Embryonic facial prominence (tissue), 1 donor: ENCODE measurements at regions not wholly inside any gene's neighbourhood (a gene's known extent, or its start where the extent isn't known, plus 50 kb on each side); places are given as distances from the start of the nearest gene placed in this dataset.
"Not testable (repeated sequence)": the region's sequence is repeated elsewhere in the genome, so short reads cannot be mapped to it uniquely, and the experiment has no call there.

ENCODE experiments used
- DNase-seq: peaks from one replicate; pipeline ENCODE4 v3.0.0-alpha.2; 2016; ENCODE audit errors: extremely low spot score

DNA sequence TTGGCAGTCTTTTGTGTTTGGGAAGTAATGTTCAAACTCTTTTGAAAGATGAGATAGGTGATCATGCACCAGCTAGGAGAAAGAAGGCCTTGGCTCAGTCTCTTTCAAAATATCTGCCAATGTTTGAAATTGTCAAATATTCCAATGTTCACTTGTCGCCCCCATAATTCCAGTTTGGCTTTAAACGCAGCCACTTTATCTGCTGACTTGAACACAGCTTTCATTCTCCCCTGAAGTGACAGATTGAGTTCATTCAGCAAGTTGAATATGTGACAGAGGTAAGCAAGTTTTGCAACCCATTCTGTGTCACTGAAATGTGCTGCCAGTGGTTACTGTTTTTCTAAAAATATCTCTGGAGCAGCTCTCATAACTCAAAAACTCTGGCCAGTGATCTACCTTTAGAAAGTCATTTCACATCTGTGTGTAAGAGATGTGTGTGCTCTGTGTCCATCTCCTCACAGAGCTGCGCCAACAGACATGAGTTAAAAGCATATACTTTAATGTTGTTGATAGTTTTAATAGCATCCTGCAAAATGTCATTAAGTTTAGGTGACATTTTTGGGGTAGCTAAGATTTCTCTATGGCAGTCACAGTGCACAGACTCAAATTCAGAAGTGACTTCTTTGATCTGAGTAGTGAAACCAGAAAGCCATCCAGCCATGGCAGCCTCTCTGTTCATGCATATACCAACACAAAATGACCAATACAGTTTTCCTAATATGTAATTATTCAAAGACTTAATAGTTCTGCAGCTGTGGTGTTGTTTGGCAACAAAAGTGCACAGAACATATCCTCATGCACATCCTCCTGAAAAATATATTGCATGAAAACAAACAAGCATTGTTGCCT lies 614.3 kb upstream of the MIS18BP1 start:
- DNase-seq = no peak

DNA sequence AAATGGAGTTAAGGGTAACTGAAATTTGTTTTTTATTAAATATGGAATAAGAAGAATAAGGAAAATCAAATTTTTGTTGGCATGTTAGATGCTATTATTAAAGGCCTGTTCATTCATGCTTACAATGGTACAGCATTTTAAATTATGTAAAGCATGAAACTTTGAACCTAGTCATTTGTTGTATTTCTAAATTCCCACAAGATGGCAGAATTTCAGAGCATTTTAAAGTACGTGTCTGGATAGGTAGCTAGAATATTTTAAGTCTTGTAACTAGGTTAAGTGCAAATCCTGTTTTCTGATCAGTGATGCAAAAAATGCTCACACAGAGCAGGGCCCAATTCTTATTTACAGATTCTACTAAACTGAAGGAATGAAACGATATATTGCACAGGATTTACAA lies 585.6 kb upstream of the MIS18BP1 start:
- no peak for DNase-seq

DNA sequence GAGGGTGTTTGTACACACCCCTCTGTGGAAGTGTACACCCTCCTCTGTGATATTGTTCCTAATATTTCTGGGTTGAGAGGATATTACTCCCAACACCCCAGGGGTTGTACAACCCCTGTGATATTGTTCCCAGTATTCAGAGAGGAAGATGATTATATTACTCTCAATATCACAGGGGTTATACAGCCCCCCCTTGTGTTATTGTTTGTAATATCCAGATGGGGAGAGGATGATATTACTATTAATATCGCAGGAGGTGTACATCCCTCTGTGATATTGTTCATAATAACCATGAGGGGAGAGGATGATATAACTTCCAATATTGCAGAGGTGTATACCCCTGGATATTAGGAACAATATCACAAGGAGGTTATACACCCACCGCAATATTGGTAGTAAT lies 566.1 kb upstream of the MIS18BP1 start:
- no peak for DNase-seq

DNA sequence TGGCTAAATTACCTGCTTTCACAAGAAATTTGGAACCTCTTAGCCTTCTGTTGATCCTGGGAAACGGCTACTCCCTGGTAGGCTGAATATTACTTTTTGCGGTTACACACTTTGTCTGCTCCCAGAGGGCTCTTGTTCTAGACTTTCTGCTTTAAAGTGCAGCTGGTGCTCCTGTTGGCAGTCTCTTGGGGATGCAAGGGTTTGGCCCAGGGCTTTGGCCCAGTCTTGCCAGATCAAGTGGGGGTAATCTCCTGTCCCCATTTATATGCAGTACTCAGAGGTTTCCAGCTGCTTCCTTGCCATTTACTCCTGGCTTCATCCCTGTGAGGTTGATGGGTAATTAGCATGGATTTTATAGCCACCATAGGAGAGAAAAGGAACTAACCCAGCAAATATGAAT lies 558.2 kb upstream of the MIS18BP1 start:
- DNase-seq = no peak

DNA sequence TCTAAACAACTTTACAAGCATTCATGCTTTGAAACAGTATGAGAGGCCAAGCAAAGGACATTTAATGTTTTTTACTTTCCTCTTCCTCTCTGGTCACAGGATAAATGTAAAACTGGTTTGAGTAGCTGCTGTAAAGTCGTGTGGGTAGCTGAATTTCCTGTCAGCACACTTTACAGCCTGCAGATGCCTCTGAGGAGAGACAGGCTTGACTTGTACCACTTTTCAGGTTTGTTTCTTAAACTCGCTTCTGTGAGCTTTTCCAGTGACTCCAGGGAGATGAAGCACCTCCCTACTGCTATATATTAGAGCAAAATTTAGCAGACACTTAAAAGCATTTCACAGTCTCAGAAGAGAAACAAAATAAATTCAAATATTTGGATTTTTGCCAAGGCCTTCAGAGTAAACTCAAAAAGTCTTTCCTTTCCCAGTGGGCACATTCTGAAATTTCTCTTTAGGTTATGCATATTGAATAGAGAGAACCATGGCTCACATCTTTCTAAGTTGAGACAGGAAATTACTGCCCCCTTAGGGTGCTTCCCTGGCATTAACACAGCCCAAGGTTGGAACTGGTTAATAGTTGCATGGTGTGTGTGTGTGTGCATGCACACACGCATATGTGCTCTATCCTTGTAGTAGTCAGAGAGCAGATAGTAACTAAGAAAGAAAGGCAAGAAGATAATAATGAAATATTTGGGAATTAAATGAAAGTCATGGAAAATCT lies 557.3 kb upstream of the MIS18BP1 start:
- no peak for DNase-seq

DNA sequence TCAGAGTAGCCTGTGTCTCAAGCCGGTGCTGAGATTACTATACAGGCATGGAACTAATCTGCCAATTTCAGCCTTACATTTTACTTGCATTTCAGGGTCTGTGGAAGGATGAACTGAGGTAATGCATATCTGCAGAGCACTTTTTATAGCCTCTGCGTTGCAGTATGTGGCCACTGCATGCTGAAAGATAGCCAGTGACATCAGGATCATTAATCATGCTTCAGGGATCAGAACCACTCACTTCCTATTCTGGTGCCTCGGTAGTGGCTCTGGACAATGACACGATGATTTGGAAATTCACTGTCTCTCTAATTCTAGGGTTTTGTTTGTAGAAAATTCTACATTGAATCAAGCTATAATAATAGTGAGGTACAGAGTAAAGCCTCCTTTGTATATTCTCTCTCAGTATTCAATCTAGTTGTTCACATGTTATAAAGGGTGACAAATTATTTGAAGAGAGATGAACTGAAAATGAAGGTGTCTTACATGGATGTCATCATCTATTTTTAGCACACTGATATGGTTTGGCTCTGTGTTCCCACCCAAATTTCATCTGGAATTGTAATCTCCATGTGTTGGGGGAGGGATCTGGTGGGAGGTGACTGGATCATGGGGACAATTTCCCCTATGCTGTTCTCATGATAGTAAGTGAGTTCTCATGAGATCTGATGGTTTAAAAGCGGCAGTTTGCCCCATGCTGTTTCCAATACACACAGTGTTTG lies 554.3 kb upstream of the MIS18BP1 start:
- DNase-seq = no peak

DNA sequence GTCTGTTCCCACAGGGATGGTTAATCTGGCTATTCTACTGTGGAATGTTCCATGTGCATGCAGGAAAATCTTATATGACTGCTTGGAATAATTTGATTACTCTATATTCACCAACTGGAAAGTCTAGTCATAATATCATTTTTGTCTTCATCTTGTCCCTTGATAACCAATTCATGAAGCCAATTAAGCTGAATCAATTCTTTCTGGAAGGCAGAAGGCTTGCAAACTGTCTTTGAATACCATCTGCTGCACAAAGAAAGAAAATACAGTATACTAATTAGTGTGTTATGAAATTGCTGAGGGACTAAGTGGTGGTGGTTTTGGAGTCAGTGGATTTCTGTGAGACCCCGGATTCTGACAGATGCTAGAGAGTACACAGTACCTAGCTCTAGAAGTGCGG lies 546.5 kb upstream of the MIS18BP1 start:
- no peak for DNase-seq

DNA sequence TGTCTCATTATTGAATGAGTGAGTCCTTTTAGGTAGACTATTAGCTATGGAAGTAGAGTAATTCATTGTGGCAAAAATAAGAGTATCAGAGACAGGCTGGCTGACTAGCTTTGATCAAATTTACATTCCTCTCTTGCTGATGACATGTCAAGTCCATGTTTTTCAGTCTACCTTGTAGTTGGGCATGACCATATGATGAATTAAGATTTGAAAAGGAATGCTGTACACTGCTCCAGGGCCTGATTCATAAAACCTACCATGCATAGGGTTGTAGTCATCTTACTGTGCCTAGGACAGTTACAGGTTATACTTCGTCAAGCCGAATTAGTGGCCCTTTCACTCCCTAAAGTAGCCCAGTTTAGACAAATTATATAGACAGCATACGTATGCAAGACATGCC lies 545.7 kb upstream of the MIS18BP1 start:
- no peak for DNase-seq

DNA sequence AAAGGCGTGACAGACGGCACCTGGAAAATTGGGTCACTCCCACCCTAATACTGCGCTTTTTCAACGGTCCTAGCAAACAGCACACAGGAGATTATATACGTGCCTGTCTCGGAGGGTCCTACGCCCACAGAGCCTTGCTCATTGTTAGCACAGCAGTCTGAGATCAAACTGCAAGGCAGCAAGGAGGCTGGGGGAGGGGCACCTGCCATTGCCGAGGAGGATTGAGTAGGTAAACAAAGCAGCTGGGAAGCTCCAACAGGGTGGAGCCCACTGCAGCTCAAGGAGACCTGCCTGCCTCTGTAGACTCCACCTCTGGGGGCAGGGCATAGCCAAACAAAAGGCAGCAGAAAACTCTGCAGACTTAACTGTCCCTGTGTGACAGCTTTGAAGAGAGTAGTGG lies 543.0 kb upstream of the MIS18BP1 start:
- DNase-seq = not testable (repeated sequence)

DNA sequence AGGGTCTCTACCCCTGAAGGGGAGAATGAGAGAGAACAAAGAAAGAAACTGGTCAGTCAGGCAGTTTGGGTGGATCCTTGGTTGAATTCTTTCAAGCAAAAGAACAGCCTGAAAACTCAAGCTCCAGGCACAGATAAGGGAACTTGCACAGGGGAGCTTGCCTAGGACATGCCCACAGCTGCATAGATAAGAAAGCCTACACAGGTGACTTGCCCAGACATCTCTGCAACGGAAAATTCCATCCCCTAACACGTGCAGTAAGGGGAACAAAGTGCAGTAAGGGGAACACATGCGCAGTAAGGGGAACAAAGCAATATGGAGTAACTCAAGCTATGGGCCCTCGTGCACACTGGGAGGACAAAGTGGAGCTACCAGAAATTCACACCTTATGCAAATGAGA lies 540.1 kb upstream of the MIS18BP1 start:
- no peak for DNase-seq

DNA sequence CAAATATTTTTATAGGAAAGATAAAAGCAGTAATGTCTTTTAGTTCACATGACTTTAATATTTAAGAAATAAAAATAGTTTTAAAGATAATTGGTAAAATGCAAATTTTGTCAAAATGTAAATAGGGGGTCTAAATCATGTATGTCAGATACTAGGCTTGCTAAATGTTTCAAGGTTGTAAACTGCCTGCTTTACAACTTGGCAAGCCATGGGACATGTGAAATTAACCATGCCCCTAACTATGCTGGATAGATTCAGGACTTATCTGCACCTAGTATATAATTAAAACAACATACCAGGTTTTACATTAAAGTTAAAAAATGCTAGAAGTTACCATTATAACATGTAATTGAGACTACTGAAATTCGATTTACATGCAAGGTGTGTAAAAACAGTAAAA lies 537.3 kb upstream of the MIS18BP1 start:
- no peak for DNase-seq

DNA sequence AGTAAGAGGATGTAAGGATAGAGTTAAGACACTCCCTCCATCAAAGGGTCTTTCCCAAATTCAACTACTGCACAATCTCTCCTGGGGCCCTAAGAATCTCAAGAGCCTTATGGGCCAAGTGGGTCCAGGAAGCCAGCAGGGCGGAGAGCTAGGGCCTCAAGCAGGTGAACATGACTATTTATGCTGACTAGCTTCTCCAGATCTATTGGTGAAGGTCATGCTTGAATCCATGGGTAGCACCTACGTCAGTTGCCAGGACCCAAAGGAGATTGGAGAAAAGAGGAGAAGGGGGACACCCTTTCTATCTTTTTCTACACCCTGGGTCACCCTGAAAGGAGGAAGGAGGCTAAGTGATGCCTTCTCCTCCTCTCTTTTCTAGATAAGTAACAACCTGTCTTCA lies 534.2 kb upstream of the MIS18BP1 start:
- DNase-seq = no peak

DNA sequence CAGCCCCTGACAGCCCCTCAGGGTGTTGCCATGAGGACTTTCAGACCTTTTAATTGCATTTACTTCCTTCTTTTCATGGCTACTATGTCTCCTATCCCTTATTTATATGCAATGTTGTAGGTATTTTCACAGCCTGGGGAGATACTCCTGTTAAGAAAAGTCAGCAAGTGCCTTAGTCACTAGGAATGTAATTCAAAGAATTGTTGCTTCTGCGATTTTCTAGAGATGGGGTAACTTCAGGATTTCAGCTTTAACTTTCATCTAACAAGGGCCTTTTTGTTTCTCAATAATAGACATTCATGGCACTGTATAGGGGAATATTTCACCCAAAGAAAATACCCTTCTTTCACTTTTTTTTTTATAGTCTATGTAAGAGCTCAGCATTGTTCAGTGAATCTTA lies 533.3 kb upstream of the MIS18BP1 start:
- DNase-seq = no peak

DNA sequence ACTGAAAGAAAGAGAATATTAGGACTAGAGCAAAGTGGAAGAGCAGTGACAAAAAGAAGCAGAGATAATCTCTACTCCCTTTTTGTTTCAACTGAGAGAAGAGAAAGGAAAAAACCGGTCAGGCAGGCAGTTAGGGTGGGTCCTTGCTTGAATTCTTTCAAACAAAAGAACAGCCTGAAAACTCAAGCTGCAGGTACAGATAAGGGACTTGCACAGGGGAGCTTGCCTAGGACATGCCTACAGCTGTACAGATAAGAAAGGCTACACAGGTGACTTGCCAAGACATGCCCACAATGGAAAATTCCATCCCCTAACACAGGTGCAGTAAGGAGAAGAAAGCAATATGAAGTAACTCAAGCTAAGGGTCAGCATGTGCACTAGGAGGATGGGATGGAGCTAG lies 532.2 kb upstream of the MIS18BP1 start:
- DNase-seq = no peak

DNA sequence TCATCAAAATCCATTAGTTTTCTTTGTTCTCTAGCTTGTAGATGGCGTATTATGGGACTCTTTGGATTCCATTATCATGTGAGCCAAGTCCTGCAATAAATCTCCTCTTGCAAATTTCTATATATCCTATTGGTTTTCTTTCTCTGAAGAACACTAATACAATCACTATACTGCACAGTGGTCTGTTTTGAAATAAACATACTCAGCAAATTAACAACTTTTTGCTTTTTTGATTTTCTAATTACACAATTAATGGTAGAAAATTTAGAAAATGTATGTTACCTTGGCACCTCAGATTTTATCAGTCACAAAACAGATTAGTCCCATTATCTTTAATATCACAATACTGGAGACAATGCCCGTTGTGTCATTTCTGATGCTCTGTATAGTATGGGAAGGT lies 513.2 kb upstream of the MIS18BP1 start:
- DNase-seq = no peak

DNA sequence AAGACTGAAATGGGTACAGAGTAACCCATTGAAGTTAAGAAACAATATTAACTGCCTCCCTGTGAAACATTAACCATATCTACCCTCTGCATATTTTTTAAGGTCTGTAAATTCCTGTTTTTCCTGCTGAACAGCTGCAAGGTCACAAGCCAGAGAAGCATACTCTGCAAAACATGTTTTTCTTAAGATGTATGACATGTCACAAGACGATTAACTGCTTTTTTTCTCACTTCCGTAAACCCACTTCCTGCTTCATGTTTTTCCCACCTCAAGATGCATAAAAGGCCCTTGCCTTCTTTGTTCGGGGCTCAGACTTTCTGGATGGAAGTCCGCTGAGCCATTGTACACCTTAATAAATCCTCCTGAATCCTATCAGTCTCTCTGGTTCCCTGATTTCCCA lies 504.7 kb upstream of the MIS18BP1 start:
- no peak for DNase-seq

DNA sequence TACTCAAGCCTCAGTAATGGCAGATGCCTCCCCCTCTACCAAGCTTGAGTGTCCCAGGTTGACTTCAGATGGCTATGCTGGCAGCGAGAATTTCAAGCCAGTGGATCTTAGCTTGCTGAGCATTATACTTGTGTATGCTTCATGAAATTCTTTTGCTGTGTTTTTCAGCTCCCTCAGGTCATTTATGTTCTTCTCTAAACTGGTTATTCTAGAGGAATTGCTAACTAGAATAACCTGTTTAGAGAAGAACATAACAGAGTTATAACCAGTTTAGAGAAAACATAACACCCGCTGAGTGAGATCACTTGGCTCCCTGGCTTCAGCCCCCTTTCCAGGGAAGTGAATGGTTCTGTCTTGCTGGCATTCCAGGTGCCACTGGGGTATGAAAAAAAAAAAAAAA lies 503.4 kb upstream of the MIS18BP1 start:
- DNase-seq = not testable (repeated sequence)

DNA sequence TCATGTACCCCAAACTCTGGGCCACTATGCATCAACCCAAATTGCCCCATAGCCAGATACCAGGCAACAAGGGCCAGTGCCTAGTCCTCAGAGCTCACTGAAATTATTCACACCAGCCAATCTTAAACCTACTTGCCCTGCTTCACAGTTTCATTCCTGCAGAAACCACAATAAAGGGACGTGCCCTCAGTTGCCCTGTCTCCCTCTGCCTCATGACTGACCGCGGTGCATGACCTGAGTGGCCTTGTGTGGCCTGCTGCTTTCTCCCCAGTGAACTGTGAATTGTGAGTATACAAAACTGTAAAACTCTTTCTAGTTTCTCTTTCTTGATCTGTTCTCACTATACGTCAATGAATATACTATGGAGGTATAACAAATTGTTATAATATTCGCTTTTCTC lies 490.9 kb upstream of the MIS18BP1 start:
- no peak for DNase-seq

DNA sequence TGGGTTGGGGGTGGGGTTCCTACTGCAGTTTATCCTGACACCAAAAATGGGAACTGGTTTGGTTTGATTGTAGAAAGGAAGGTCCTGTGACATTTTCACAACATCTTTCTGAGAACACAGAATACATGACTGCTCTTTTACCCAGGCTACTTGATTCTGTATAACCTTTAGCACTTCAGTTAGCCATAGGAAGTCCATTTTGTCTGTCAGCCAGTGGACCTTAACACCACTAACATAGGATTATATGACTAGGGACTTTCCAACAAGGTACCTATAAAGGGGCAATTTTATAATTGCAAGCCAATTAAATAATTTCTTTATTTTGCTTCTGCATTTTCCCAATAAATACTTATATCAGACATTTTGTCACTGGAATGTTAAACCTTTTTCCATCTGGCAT lies 489.2 kb upstream of the MIS18BP1 start:
- no peak for DNase-seq

DNA sequence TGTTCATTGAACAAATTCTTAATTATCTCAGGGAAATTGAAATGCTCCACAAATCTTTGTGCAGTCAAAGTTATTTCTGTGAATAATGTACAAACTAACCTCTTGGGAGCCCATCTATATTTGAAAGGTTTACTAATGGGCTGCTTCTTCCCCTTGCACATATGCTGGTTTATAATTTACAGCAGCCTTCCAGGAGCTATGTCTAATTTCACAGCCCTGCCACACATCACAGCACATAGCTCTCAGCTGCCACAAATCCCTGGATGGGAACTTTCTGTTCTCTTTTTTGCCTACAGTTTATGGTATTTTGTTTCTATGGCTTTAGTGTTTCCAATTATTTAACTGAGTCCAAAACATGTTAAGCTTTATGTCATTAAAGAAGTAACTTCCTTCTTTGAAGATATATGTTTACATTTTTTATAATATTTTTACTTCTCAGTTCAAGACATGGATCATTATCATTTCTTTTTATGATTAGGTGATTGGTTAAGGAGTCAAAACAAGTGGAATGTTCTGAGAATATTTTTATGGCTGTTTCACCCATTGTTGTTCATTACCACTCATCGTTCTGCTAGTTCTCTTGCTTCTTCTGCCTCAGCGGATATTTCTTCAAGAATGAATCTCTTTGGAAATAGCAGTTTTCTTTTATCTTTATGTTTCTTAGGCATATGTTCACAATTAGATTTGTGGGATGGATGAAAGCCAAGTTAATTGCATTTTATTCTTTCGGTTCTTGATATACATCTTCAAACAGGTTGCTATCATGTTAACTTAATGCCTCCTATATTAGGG lies 475.6 kb upstream of the MIS18BP1 start:
- no peak for DNase-seq

DNA sequence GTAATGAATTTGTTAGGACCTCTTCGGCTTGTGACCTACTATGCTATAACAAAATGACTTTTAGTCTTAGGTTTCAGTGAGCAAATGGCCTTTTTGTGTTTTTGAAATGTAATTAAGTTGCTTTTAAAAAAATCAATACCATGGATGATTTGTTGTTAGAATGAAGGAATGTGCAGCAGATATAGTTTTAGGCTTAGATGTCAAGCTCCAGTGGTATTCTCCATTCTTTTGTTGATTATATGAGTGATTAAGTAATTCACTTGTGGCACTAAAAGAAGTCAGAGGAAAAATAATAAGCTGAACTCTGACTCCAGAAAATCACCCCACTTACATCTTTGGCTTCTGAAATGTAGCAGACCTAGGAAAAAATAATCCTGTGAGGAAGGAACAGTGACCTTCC lies 474.1 kb upstream of the MIS18BP1 start:
- DNase-seq = no peak

DNA sequence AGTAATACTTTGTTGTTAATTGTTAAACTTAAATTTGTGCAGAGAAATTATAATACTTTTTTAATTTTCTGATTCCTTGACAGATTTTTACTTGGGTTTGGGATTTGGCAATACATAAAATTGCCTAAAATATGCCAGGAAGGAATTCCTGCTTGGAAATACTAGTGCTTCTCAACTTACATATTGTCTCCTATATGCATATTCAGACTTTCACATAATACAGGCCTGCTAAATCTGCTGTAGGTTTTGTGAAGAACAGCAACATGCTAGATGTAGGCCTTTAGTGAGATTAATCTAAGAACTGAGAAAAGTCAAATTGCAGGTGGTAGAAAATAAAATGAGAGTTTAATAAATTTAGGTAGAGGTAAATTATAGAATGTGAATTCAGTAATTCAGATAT lies 468.5 kb upstream of the MIS18BP1 start:
- no peak for DNase-seq
